Dendritic cell treated with granulocyte-macrophage colony-stimulating factor and Interleukin-4, amounts not matched to agents 40 ng/mL and 50 ng/mL, for 4 days (primary cell): ENCODE measurements at regions not wholly inside any gene's neighbourhood (a gene's known extent, or its start where the extent isn't known, plus 50 kb on each side); places are given as distances from the start of the nearest gene placed in this dataset.
A peak's percentile ranks its signal among the peaks of the same experiment; 100 is the strongest.

Source experiments
- H3K27ac Mint-ChIP-seq: one replicate; pipeline ENCODE4 v1.8.0; 2022; ENCODE audit warnings: mild to moderate bottlenecking, mixed read lengths
- H3K27me3 Mint-ChIP-seq: one replicate; pipeline ENCODE4 v1.8.0; 2022; ENCODE audit warnings: mild to moderate bottlenecking, mixed read lengths
- H3K36me3 Mint-ChIP-seq: one replicate; pipeline ENCODE4 v1.8.0; 2022; ENCODE audit warnings: low read depth, mixed read lengths
- H3K4me1 Mint-ChIP-seq: one replicate; pipeline ENCODE4 v1.8.0; 2022; ENCODE audit warnings: low read depth, mixed read lengths
- H3K4me3 Mint-ChIP-seq: one replicate; pipeline ENCODE4 v1.8.0; 2022; ENCODE audit warnings: mild to moderate bottlenecking, moderate library complexity, mixed read lengths
- H3K9me3 Mint-ChIP-seq: one replicate; pipeline ENCODE4 v1.8.0; 2022; ENCODE audit warnings: mixed read lengths
- intact Hi-C: fragments of 100-400 bp; cut with micrococcal nuclease; formaldehyde crosslinking; loops from one replicate; pipeline ENCODE4 v1.15.0; 2022

- intact Hi-C loops = no loop called here
- no peak overlapping the region for H3K4me3 Mint-ChIP-seq
- no peak overlapping the region for H3K27ac Mint-ChIP-seq
- H3K36me3 Mint-ChIP-seq = peaks cover 10% of the 10 kb centered on the region
- peaks cover 25% of the 10 kb centered on the region for H3K4me1 Mint-ChIP-seq
- no peaks in the 10 kb centered on the region for H3K9me3 Mint-ChIP-seq
- H3K27me3 Mint-ChIP-seq = no peaks in the 10 kb centered on the region
These were observed 50.7 kb downstream of the ARHGAP35 start for GRCh38 chr19:46911456-46911855.

- Mint-ChIP-seq H3K4me3 (no peak overlapping the region), H3K4me1 (peaks cover 37% of the 10 kb centered on the region), H3K9me3 (no peaks in the 10 kb centered on the region), H3K36me3 (peaks cover 14% of the 10 kb centered on the region), H3K27me3 (no peaks in the 10 kb centered on the region), H3K27ac (peak overlapping the region; percentile 71)
- intact Hi-C loops = no loop called here
These were observed 52.5 kb downstream of the ARHGAP35 start for GRCh38 chr19:46913198-46913851.

- intact Hi-C loops = no loop called here
- Mint-ChIP-seq H3K4me1 (peaks cover 37% of the 10 kb centered on the region), H3K9me3 (no peaks in the 10 kb centered on the region)
These were observed 53.1 kb downstream of the ARHGAP35 start for GRCh38 chr19:46913852-46914430.

GRCh38 chr19:46915386-46915785 is 54.6 kb downstream of the ARHGAP35 start:
- H3K36me3 Mint-ChIP-seq = peaks cover 33% of the 10 kb centered on the region
- peaks cover 37% of the 10 kb centered on the region for H3K4me1 Mint-ChIP-seq
- intact Hi-C loops = no loop called here
- H3K4me3 Mint-ChIP-seq = no peak overlapping the region
- H3K27me3 Mint-ChIP-seq = no peaks in the 10 kb centered on the region
- H3K9me3 Mint-ChIP-seq = no peaks in the 10 kb centered on the region
- no peak overlapping the region for H3K27ac Mint-ChIP-seq

More at GRCh38 chr19:46913852-46914430, 53.1 kb downstream of the ARHGAP35 start:
- Mint-ChIP-seq H3K27me3 (no peaks in the 10 kb centered on the region), H3K4me3 (peak overlapping the region; percentile 57), H3K27ac (peak overlapping the region; percentile 71), H3K36me3 (peaks cover 20% of the 10 kb centered on the region)

- Mint-ChIP-seq H3K36me3 (peaks cover 40% of the 10 kb centered on the region), H3K9me3 (no peaks in the 10 kb centered on the region), H3K27ac (no peak overlapping the region), H3K4me3 (no peak overlapping the region), H3K4me1 (peaks cover 30% of the 10 kb centered on the region), H3K27me3 (no peaks in the 10 kb centered on the region)
- intact Hi-C loops = no loop called here
These were observed 56.2 kb downstream of the ARHGAP35 start for GRCh38 chr19:46917002-46917401.

GRCh38 chr19:46919324-46919723 is 58.5 kb downstream of the ARHGAP35 start:
- intact Hi-C loops = no loop called here
- H3K36me3 Mint-ChIP-seq = peaks cover 63% of the 10 kb centered on the region
- peaks cover 20% of the 10 kb centered on the region for H3K4me1 Mint-ChIP-seq
- no peaks in the 10 kb centered on the region for H3K9me3 Mint-ChIP-seq
- no peaks in the 10 kb centered on the region for H3K27me3 Mint-ChIP-seq
- no peak overlapping the region for H3K4me3 Mint-ChIP-seq
- no peak overlapping the region for H3K27ac Mint-ChIP-seq

- intact Hi-C loops = no loop called here
- H3K4me1 Mint-ChIP-seq = peaks cover 29% of the 10 kb centered on the region
- no peaks in the 10 kb centered on the region for H3K27me3 Mint-ChIP-seq
- no peaks in the 10 kb centered on the region for H3K9me3 Mint-ChIP-seq
- no peak overlapping the region for H3K27ac Mint-ChIP-seq
- no peak overlapping the region for H3K4me3 Mint-ChIP-seq
- peaks cover 73% of the 10 kb centered on the region for H3K36me3 Mint-ChIP-seq
These were observed 59.6 kb downstream of the ARHGAP35 start for GRCh38 chr19:46920362-46920761.

- H3K4me3 Mint-ChIP-seq = no peak overlapping the region
- H3K27me3 Mint-ChIP-seq = no peaks in the 10 kb centered on the region
- H3K27ac Mint-ChIP-seq = no peak overlapping the region
- peaks cover 29% of the 10 kb centered on the region for H3K4me1 Mint-ChIP-seq
- intact Hi-C loops = no loop called here
- peaks cover 75% of the 10 kb centered on the region for H3K36me3 Mint-ChIP-seq
- H3K9me3 Mint-ChIP-seq = no peaks in the 10 kb centered on the region
These were observed 60.3 kb downstream of the ARHGAP35 start for GRCh38 chr19:46921071-46921470.

GRCh38 chr19:46922465-46922864 is 61.7 kb downstream of the ARHGAP35 start:
- Mint-ChIP-seq H3K9me3 (no peaks in the 10 kb centered on the region), H3K4me3 (no peak overlapping the region), H3K27me3 (no peaks in the 10 kb centered on the region), H3K27ac (no peak overlapping the region), H3K4me1 (peaks cover 27% of the 10 kb centered on the region), H3K36me3 (peaks cover 75% of the 10 kb centered on the region)
- intact Hi-C loops = no loop called here

- no peak overlapping the region for H3K27ac Mint-ChIP-seq
- peaks cover 54% of the 10 kb centered on the region for H3K36me3 Mint-ChIP-seq
- no peaks in the 10 kb centered on the region for H3K27me3 Mint-ChIP-seq
- intact Hi-C loops = no loop called here
- H3K9me3 Mint-ChIP-seq = no peaks in the 10 kb centered on the region
- no peak overlapping the region for H3K4me3 Mint-ChIP-seq
- peaks cover 22% of the 10 kb centered on the region for H3K4me1 Mint-ChIP-seq
These were observed 64.2 kb downstream of the ARHGAP35 start for GRCh38 chr19:46924874-46925547.

- H3K27me3 Mint-ChIP-seq = no peaks in the 10 kb centered on the region
- no peaks in the 10 kb centered on the region for H3K9me3 Mint-ChIP-seq
- H3K36me3 Mint-ChIP-seq = peaks cover 49% of the 10 kb centered on the region
- H3K4me3 Mint-ChIP-seq = no peak overlapping the region
- H3K4me1 Mint-ChIP-seq = peaks cover 22% of the 10 kb centered on the region
- no peak overlapping the region for H3K27ac Mint-ChIP-seq
- intact Hi-C loops = no loop called here
These were observed 64.8 kb downstream of the ARHGAP35 start for GRCh38 chr19:46925548-46925950.

GRCh38 chr19:46926170-46927071 is 65.6 kb downstream of the ARHGAP35 start:
- Mint-ChIP-seq H3K27ac (no peak overlapping the region), H3K4me1 (peaks cover 28% of the 10 kb centered on the region), H3K4me3 (no peak overlapping the region), H3K9me3 (no peaks in the 10 kb centered on the region), H3K36me3 (peaks cover 40% of the 10 kb centered on the region), H3K27me3 (no peaks in the 10 kb centered on the region)
- intact Hi-C loops = no loop called here

GRCh38 chr19:46927106-46927505 is 66.3 kb downstream of the ARHGAP35 start:
- no peak overlapping the region for H3K4me3 Mint-ChIP-seq
- intact Hi-C loops = no loop called here
- H3K4me1 Mint-ChIP-seq = peaks cover 30% of the 10 kb centered on the region
- H3K27ac Mint-ChIP-seq = no peak overlapping the region
- no peaks in the 10 kb centered on the region for H3K27me3 Mint-ChIP-seq
- no peaks in the 10 kb centered on the region for H3K9me3 Mint-ChIP-seq
- peaks cover 34% of the 10 kb centered on the region for H3K36me3 Mint-ChIP-seq

GRCh38 chr19:46927893-46928292 is 67.1 kb downstream of the ARHGAP35 start:
- H3K36me3 Mint-ChIP-seq = peaks cover 26% of the 10 kb centered on the region
- no peak overlapping the region for H3K27ac Mint-ChIP-seq
- peaks cover 30% of the 10 kb centered on the region for H3K4me1 Mint-ChIP-seq
- no peaks in the 10 kb centered on the region for H3K9me3 Mint-ChIP-seq
- no peaks in the 10 kb centered on the region for H3K27me3 Mint-ChIP-seq
- H3K4me3 Mint-ChIP-seq = no peak overlapping the region
- intact Hi-C loops = no loop called here
